NCI-H345 treated with DMSO at 0.1 percent for 48 hours (cell line): ENCODE measurements at regions not wholly inside any gene's neighbourhood (a gene's known extent, or its start where the extent isn't known, plus 50 kb on each side); places are given as distances from the start of the nearest gene placed in this dataset.
"Not testable (repeated sequence)": the region's sequence is repeated elsewhere in the genome, so short reads cannot be mapped to it uniquely, and the experiment has no call there.

Experiments
- DNase-seq: peaks from one replicate; lab custom pipeline; 2025; ENCODE audit not compliant: unreplicated experiment; lab: John Stamatoyannopoulos, UW

- no peak for DNase-seq
Observed at GRCh38 chr4:1589098-1589497, 95.0 kb downstream of the FAM53A start.

DNA sequence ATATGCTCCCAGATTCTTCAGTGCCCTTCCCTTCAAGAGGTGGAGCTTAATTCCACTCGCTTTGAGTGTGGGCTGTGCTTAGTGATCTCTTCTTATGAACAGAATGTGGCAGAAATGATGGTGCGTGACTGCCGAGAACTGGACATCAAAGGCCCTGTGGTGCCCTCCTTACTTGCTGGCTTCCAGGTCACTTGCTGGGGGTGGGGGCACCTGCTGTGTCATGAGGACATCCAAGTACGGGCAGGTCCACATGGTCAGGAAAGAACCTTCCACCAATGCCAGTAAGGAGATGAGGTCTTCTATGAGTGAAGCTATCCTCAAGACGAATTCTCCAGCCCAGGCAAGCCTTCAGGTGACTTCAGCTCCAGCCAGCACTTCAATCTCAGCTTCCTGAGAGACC lies 95.8 kb downstream of the FAM53A start:
- no peak for DNase-seq

GRCh38 chr4:1584498-1584897 lies 99.6 kb downstream of the FAM53A start:
- no peak for DNase-seq

DNA sequence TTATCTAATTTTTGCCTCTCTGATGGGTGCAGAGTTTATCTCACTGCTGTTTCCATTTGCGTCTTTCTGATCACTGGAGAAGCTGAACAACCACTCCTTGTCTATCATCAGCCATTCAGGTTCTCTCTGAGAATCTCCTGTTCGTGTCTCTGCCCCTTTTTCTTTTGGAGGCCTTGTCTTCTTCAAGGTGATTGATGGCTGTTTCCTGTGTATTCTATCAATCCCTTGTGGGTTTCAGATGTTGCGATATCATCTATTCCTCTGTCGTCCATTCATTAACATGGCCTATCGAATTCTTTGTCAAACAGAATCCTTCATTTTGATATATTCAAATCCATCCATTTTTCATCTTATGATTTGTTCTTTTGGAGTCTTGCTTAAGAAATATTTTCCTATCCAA lies 100.3 kb downstream of the FAM53A start:
- no peak for DNase-seq

DNA sequence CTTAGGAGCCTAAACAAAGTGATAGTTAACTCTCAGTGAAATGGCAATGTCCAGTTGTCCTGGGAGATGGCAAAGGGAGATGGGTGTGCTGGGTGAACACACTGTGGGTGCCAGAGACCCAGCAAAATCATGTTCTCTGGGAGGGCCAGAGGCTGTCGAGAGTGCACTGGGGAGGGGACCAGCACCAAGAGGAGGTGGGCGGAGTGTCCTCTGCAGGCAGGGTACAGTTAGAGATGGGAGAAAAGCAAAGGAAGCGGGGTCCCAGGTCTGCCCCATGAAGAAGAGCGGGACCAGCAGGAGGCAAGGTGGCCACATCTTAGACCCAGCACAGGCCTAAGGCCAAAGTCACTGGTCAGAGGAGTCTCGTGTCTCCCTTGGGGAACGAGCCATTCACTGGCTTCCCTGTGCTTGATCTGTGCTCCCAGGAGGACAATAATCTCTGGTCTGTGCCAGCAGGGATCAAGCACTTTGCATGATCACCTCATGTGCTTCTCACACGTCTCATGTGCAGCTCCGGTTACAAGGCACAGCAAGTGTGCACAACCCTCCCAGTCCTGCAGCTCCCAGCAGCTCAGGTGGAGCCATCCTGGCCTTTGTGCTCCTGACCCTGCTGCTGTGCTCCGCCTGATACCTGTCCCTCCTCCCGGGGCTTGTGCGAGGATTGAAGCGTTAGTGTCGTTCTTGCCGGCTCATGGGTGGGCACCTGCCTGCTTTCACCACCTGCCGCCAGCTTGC lies 100.9 kb downstream of the FAM53A start:
- no peak for DNase-seq

GRCh38 chr4:1582227-1582626 lies 101.9 kb downstream of the FAM53A start:
- no peak for DNase-seq

DNA sequence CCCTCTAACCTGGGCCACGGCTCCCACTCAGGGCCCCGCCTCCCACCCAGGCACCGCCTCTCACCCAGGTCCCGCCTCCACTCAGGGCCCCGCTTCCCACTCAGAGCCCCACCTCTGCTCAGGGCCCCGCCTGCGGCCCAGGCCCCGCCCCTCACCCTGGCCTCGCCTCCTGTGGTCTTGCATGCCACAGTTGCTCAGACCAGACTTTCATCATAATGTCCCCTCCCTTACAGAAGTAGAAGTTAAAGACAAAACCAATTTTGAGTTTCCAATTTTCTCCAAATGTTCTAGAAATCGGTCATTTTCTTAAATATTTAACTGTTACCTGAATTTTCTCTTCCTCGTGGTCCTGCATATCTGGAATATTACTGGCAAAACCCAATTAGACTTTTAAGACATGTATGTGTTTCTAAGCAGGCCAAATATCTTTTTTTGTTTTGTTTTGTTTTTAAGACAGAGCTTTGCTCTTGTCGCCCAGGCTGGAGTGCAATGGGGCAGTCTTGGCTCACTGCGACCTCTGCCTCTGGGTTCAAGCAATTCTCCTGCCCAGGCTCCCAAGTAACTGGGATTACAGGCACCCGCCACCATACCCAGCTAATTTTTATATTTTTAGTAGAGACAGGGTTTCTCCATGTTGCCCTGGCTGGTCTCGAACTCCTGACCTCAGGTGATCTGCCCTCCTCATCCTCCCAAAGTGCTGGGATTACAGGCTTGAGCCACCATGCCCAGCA lies 102.8 kb downstream of the FAM53A start:
- DNase-seq, result not testable (repeated sequence)

- not testable (repeated sequence) for DNase-seq
Observed at GRCh38 chr4:1580692-1581012, 103.5 kb downstream of the FAM53A start.

GRCh38 chr4:1579901-1580691 lies 104.0 kb downstream of the FAM53A start:
- DNase-seq, result no peak

- no peak for DNase-seq
Observed at GRCh38 chr4:1579001-1579900, 104.9 kb downstream of the FAM53A start.

- no peak for DNase-seq
Observed at GRCh38 chr4:1578251-1578773, 105.8 kb downstream of the FAM53A start.

DNA sequence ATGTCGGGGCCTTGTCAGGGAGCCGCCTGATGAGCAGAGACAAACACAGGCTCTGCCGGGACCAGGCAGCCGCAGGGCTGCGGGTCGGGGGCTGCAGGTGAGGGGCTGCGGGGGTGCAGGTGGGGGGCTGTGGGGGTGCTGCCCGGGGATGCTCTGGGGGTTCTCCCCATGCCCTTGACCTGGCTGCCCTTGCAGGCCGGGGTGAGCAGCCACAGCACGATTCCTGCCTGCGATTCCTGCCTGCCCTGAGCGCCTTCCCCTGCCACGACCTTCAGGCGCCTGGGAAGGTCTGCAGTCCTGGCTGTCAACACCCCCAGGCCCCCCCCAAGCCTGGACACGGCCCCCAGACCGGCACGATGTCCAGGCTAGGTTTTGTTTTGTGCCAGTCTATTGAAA lies 106.3 kb downstream of the FAM53A start:
- DNase-seq, result no peak

GRCh38 chr4:1576961-1577821 lies 106.9 kb downstream of the FAM53A start:
- DNase-seq, result no peak

GRCh38 chr4:1576304-1576960 lies 107.7 kb downstream of the FAM53A start:
- DNase-seq, result no peak

- no peak for DNase-seq
Observed at GRCh38 chr4:1575418-1576303, 108.5 kb downstream of the FAM53A start.

DNA sequence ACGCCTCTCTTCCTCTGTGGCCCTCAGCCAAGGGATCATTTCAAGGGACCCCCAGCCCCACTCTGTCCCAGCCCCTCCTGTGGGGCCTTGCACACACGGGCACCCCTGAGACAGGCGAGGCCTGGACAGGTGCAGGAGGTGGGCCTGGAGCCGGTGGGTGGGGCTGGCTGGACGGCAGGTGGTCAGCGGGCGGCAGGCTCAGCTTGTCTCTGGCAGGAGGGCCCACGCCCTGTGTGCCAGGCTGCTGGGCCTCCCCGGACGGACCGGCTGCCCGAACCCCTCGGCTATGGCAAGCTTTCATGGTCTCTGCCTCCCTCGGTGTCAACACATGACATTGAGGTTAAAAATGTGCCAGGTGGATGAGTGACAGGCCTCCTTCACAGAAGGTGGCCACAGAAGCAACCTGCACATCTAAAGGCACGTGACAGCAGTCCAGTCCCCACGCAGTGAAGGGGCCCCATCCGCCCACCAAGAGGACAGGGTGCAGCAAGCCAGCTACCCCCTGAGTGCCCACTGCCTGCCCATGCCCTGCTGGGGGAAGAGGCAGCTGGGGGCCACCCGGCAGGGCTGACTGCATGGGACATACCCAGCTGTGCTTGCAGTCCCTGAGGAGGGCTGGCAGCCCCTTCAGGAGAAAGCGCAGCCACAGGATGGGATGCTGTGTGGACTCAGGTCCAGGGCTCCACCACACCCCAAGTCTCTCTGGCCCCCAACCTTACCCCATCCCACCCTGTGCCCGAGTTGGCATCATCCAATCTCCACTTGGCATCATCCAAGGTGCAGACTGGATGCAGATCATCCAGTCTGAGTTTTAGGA lies 109.3 kb downstream of the FAM53A start:
- no peak for DNase-seq

DNA sequence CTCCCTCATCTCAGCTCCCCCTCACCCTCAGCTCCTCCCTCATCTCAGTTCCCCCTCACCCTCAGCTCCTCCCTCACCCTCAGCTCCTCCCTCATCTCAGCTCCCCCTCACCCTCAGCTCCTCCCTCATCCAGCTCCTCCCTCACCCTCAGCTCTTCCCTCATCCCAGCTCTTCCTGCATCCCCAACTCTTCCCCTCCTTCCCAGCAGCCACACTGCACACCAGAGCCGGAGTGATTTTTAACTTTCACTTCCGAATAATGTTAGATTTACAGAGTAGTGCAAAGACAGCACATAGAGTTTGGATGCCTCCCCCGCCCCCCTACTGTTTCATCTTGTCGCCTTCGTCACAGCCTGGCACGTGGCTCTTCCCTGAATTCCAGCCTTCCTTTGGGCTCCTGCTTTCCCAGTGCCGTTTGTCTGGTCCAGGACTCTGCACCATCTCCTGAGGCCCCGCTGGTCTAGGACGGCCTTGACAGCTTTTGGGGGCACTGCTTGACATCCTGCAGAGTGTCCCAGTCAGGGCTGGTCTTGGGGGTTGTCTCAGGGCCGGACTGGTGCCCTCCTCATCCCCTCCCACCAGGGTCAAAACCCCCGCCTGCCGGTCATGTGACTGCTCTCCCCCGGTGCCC lies 110.2 kb downstream of the FAM53A start:
- no peak for DNase-seq
